Activated CD8-positive, alpha-beta memory T cell treated with anti-CD3 and anti-CD28 coated beads for 24 hours (primary cell): ENCODE measurements at regions not wholly inside any gene's neighbourhood (a gene's known extent, or its start where the extent isn't known, plus 50 kb on each side); places are given as distances from the start of the nearest gene placed in this dataset.
"Not testable (repeated sequence)": the region's sequence is repeated elsewhere in the genome, so short reads cannot be mapped to it uniquely, and the experiment has no call there.

Experiments
- DNase-seq: peaks from one replicate; pipeline ENCODE4 v3.0.0-alpha.2; 2020

DNA sequence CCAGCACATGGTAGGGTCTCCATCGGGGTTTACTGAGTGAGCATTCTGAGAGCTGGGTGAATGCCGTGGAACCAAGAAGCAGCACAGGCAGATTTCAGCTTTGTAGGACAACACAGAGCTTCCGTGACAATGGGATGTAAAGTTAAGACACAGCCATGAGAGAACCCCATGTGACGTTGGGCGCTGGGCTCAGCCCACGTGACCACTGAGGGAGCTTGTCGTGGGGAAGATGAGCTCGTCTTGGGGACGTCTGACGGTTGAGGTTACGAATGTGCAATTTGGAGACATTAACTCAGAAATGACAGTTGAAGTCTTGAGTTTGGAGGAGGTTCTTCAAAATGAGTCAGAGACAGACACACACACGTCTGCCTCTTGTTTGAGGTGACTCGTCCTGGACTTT, 51.5 kb upstream of the MUC20 start:
- not testable (repeated sequence) for DNase-seq

DNA sequence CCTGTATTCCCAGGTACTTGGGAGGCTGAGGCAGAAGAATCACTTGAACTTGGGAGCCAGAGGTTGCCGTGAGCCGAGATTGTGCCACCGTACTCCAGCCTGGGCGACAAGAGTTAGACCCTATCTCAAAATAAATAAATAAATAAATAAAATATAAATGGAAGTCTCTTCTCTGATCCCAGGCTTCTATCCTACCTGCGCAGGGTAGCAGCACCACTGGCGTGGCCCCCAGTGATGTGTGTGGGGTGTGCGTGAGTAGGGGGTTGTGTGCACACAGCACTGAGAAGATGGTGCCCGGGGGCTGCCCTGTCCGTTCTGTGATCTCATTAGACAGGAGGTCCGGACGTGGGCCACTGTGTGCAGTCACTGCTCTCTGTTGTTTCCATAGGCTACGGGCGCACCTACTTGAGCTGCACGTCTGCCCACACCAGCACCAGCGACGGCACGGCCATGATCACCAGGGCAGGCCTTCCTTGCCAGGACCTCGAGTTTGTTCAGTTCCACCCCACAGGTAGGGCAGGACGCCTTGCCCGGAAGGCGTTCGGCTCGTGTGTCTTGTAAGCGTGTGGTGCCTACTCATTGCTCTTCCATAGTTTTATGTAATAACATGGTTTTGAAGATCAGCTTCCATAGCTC, 52.5 kb upstream of the MUC20 start:
- DNase-seq: not testable (repeated sequence)

DNA sequence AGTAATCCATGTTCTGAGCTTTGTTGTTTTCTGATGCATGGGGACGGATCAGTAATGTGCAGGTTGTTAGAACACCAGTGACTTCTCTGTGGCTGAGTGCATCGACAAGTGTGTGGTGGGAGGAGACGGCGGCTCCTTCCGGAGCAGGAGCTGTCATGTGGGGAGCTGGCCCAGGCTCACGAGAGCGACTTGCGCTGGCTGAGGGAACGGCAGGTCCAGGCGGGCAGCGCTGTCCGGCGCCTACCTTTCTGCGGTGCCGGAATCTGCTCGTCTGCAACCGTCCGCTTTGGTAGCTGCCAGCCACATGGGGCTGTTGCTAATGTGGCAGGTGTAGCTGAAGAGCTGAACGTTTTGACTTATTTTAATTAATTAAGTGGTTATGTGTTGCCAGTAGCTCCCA, 55.5 kb upstream of the MUC20 start:
- DNase-seq: not testable (repeated sequence)

GRCh38 chr3:195664131-195664530, 56.6 kb upstream of the MUC20 start:
- not testable (repeated sequence) for DNase-seq

- not testable (repeated sequence) for DNase-seq
Observed at GRCh38 chr3:195659136-195659533, 61.6 kb upstream of the MUC20 start.

DNA sequence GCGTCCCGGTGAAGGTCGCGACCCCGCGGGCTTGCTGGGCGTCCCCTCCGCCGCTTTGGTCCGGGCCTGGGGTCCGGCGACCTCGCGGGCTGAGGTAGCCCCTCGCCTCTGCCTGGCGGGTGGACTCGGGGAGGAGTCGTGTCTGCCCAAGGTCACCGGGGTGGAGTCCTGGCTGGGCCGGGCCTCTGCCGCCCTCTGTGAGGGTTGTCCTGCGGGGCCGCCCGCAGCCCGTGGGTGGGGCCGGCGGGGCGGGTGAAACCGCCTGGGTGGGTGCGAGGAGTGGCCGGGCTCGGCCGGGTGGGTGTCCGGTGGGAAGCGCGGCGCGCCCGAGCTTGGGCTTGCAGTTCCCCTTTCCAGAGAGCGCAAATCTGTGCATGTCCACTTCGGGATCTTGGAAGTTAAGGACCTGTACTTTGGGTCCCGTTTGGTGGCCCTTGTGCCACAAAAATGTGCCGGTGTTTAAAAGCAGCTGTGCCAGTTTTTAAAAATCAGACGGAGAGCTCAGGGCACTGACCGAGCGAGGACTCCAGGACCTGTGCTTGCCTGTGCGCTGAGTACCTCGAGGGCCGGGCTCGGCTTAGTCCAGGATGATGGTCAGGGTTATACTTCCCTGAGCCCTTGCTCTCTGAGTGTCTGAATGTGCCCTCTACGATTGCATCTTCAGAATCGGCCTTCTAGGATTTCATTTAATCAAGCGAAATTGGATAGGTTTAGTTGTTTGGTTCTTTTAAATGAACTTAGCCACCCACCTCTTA, 62.2 kb upstream of the MUC20 start:
- not testable (repeated sequence) for DNase-seq

- peak; percentile 90 for DNase-seq
Observed at GRCh38 chr3:195657475-195658372, 63.1 kb upstream of the MUC20 start.

DNA sequence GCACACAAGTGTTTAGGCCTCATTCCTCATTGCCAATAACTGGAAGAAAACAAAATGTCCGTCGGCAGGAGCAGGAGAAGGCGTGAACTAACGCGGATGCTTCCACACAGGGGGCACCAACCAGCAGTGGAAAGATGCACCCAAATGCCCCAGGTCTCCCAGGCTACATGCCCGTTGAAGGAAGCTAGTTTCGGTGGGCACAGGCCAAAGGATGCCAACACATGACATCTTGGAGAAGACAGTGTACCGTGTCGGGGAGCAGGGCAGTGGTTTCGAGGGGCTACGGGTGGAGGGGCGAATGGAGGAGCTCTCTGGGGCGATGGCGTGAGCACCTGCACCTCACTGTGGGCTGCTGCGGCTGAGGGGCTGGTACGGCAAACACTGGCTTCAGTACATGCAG, 64.7 kb upstream of the MUC20 start:
- not testable (repeated sequence) for DNase-seq

GRCh38 chr3:195654746-195655145, 66.0 kb upstream of the MUC20 start:
- DNase-seq: not testable (repeated sequence)

DNA sequence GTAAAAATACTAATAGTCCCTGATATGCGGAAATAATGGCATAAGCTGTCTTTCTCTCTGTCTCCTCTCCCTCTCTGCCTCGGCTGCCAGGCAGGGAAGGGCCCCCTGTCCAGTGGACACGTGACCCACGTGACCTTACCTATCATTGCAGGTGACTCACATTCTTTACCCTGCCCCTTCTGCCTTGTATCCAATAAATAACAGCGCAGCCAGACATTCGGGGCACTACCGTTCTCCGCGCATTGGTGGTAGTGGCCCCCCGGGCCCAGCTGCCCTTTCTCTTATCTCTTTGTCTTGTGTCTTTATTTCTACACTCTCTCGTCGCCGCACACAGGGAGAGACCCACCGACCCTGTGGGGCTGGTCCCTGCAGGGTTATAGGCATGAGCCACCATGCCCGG, 66.6 kb upstream of the MUC20 start:
- DNase-seq: not testable (repeated sequence)

- not testable (repeated sequence) for DNase-seq
Observed at GRCh38 chr3:195653641-195654040, 67.1 kb upstream of the MUC20 start.

- DNase-seq: not testable (repeated sequence)
Observed at GRCh38 chr3:195647912-195648702, 64.4 kb upstream of the APOD start.

DNA sequence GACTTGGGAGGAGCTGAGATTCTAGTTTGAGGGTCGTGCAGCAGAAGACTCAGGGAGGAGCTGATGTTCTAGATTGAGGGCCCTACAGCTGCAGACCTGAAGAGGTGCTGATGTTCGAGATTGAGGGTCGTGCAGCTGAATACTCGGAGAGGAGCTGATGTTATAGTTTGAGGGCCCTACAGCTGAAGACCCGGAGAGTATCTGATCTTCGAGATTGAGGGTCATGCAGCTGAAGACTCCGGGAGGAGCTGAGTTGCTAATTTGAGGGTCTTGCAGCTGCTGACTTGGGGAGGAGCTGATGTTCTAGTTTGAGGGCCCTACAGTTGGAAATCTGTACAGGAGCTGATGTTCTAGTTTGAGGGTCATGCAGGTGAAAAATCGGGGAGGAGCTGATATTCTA, 62.1 kb upstream of the APOD start:
- not testable (repeated sequence) for DNase-seq

DNA sequence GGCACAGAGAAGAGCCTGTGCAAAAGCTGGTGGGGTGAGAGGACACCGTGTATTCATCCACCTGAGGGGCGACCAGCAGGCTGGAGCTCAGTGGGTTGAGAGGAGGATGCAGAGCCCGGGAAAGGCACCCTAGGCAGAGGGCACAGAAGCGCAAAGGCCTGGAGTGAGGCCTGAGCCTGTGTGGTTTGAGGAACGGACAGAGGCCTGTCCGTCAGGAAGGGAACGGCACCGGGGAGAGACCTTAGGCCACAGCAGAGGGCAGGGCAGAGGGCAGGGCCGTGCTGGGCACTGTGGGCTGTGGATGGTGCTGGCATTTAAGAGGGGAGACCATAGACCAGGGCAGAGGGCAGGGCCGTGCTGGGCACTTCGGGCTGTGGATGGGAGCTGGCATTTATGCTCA, 59.5 kb upstream of the APOD start:
- DNase-seq: not testable (repeated sequence)

DNA sequence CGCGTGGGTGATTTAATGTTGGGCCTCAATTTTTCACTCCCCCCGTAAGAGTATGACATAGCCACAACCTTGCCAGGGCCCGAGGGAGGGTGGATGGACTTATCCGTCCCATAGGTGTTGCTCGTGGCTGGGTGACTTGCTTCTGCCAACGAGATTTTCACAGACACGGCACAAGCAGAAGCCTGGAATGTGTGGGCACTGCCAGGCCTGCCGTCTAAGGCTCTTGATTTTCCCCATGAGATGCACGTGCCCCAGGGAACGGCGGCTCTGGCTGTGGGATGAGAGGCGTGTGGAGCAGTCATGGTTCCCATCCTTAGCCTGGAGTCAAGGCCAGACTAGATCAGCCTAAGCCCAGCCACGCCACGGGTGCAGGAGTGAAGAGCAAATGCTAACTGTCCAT, 58.6 kb upstream of the APOD start:
- DNase-seq: not testable (repeated sequence)

DNA sequence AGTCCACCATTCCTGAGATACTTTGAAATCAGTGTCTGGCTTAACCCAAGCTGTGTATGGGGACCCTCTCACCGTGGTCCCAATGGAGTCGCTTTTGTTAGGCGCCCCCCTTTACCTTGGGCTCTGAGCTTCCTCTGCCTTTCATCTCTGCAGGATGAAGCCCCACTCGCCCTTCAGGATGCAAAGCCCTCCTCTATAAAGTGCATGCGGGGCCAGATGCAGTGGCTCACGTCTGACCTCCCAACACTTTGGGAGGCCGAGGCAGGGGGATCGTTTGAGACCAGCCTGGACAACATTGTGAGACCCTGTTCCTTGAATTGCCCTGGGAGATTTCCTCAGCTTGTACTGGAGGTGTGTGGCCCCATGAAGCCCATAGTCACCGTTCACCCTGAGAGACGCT, 54.7 kb upstream of the APOD start:
- DNase-seq: not testable (repeated sequence)

- not testable (repeated sequence) for DNase-seq
Observed at GRCh38 chr3:195637473-195638233, 53.9 kb upstream of the APOD start.

DNA sequence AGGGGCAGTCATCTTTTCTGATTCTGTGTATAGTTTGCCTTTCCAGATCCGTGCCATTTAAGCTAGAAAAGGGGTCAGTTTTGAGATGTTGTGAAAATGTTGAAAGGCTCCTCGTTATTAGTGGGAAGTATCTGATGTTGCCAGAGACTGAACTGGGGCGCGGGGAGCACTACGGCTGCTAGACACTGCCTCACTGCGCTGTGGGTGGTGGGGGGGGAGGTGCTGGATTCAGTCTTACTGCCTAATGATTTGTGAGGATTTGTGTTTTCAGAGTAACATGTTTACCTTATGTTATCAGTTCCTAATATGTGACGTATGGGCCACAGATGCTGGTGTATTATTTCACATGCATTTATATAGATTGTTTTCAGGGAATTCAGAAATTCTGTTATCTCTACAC, 53.3 kb upstream of the APOD start:
- not testable (repeated sequence) for DNase-seq

DNA sequence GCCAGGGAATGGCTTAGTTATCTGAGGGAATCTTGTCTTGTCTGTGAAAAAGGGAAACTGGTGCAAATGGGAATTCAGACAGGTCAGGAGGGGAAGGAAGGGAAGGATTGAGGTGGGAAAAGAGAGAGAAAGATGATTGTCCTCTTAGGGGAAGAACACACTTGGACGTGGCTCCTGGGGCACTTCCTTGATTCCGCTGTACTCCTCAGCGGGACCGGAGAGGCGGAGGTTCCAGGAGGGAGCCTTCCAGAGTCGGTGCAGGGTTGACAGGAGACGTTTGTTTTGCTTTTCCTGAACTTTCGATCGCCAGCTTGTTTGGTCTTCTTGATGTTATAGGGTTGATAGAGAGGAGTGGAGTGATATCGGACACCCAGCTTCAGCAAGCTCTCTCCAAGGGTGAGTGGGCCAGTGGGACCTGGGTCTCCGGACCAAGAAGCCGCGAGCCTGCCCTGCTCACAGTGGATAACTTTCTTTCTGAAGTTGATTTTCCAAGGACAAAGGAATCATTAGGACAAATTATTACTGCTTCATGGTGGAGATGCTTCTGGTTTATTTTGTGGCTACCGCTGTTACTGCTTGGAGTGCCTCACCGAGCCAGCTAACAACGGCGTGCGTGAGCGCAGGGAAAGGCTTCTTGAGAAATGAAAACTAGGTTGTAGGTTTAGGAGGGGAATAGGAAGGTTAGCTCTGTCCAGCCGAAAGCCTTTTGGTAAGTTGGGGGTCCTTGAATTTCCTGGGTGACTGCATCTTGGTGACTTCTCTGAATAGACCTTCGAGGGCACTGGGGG, 52.4 kb upstream of the APOD start:
- DNase-seq: not testable (repeated sequence)

DNA sequence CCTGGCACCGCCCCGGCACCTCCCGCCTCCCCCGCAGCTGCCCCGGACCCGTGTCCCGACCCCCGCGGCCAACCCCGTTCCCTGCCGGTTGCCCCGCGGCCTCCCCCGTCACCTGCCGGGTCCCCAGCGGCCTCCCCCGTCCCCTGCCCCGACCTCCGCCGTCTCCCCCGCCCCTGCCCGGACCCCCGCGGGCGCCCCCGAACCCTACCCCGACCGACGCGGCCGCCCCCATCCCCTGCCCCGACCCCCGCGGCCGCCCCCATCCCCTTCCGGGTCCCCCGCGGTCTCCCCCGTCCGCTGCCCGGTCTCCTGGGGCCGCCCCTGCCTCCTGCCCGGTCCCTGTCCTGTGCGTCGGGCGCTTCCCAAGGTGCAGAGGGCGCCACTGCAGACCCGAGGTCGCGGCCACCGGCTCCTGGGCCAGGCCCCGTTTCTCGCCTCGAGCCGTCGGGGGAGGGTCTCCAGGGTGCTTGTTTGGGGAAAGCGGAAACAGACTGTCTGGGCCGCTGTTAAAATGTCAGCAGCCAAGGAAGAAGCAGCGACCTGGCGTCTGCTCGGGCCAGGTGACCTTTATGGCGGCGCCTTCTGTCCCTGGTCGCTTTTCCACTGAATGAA, 51.6 kb upstream of the APOD start:
- DNase-seq: not testable (repeated sequence)
